ENCODE measurements at regions not wholly inside any gene's neighbourhood (a gene's known extent, or its start where the extent isn't known, plus 50 kb on each side); places are given as distances from the start of the nearest gene placed in this dataset.

DNA sequence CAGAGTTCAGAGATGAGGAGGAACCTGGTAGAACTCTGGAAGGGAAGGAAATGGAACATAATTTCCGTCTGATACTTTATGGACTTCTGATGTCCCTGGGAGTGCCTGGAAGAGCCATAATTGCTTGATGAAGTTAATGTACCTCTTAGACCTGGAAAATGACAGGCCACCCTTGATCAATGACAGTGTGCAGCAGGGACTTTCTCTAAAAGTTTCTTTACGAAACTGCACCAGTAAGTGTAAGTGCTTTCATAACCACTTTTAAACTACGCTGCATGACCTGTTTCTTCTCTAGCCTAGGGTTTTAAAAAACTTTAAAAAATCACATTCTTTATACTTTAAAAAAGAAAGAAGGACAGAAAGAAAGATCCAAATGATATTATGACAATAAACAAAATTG is 164.5 kb downstream of the LPIN1 start:
- CTCF ChIA-PET = no interaction called here
- no peak for TF ChIP-seq CTCF (IDR thresholded peaks at IDR 0.05)
- DNase-seq (no peak), ATAC-seq (no peak)
- POLR2A ChIA-PET = no interaction called here
- Mint-ChIP-seq H3K4me3 (no peak overlapping the region), H3K36me3 (ENCODE audit: low read depth) (no peaks in the 10 kb centered on the region), H3K27ac (no peak overlapping the region), H3K4me1 (ENCODE audit: low read depth) (no peaks in the 10 kb centered on the region), H3K9me3 (peaks cover 7% of the 10 kb centered on the region), H3K27me3 (no peaks in the 10 kb centered on the region)
- intact Hi-C loops (cut with micrococcal nuclease) = no loop called here

DNA sequence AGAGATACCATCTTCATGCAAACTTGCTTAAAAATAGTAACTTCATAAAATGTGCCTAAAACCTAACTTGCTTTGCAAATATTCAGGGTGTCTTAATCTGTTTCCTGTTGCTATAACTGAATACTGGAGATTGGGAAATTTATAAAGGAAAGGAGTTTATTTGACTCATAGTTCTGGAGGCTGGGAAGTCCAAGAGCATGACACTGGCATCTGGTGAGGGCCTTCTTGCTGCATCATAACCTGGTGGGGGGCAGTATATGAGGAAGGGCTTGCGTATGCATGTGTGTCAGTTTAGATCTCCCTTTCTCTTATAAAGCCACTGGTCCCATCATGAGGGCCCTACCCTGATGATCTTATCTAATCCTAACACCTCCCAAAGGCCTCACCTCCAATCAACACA is 166.5 kb downstream of the LPIN1 start:
- H3K36me3 Mint-ChIP-seq (ENCODE audit: low read depth) = no peaks in the 10 kb centered on the region
- H3K4me1 Mint-ChIP-seq (ENCODE audit: low read depth) = no peaks in the 10 kb centered on the region
- no peak for DNase-seq
- ATAC-seq = no peak
- ChIA-PET CTCF (no interaction called here), POLR2A (no interaction called here)
- intact Hi-C loops (cut with micrococcal nuclease) = no loop called here
- no peaks in the 10 kb centered on the region for H3K27me3 Mint-ChIP-seq
- no peak for TF ChIP-seq CTCF (IDR thresholded peaks at IDR 0.05)
- H3K27ac Mint-ChIP-seq = no peak overlapping the region
- peaks cover 7% of the 10 kb centered on the region for H3K9me3 Mint-ChIP-seq
- no peak overlapping the region for H3K4me3 Mint-ChIP-seq

- TF ChIP-seq CTCF (IDR thresholded peaks at IDR 0.05) = no peak
- intact Hi-C loops (cut with micrococcal nuclease) = no loop called here
These were observed 168.0 kb downstream of the LPIN1 start for GRCh38 chr2:11914455-11914854.

GRCh38 chr2:11915650-11916049 is 169.2 kb downstream of the LPIN1 start:
- peaks cover 7% of the 10 kb centered on the region for H3K9me3 Mint-ChIP-seq
- H3K27me3 Mint-ChIP-seq = no peaks in the 10 kb centered on the region
- intact Hi-C loops (cut with micrococcal nuclease) = no loop called here
- TF ChIP-seq CTCF (IDR thresholded peaks at IDR 0.05) = no peak
- H3K4me1 Mint-ChIP-seq (ENCODE audit: low read depth) = no peaks in the 10 kb centered on the region
- DNase-seq = no peak
- CTCF ChIA-PET = no interaction called here
- POLR2A ChIA-PET = no interaction called here
- H3K4me3 Mint-ChIP-seq = no peak overlapping the region
- no peaks in the 10 kb centered on the region for H3K36me3 Mint-ChIP-seq (ENCODE audit: low read depth)
- no peak overlapping the region for H3K27ac Mint-ChIP-seq
- no peak for ATAC-seq

More at GRCh38 chr2:11914455-11914854, 168.0 kb downstream of the LPIN1 start:
- H3K27ac Mint-ChIP-seq = no peak overlapping the region
- H3K27me3 Mint-ChIP-seq = no peaks in the 10 kb centered on the region
- no peaks in the 10 kb centered on the region for H3K4me1 Mint-ChIP-seq (ENCODE audit: low read depth)
- DNase-seq = no peak
- H3K9me3 Mint-ChIP-seq = peaks cover 7% of the 10 kb centered on the region
- no peaks in the 10 kb centered on the region for H3K36me3 Mint-ChIP-seq (ENCODE audit: low read depth)
- H3K4me3 Mint-ChIP-seq = no peak overlapping the region
- ATAC-seq = no peak
- CTCF ChIA-PET = no interaction called here
- POLR2A ChIA-PET = no interaction called here

DNA sequence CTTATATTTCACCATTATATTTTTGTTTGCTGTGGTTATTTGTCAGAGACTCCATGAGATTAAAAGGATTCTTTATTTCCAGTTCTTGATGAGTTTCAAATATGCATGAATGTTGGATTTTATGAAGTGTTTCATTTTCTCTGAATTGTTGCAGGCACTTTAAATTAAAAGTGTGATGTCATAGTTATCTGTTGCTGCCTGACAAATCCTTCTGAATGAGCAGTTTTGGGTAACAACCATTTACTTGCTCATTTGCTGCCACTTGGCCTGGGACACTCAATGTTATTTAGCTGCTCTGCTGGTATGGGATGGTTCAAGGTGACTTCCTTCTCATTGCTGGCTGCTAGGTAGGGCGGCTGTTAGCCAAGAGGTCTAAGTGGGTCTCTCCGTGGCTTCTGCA is 173.5 kb downstream of the LPIN1 start:
- H3K4me1 Mint-ChIP-seq (ENCODE audit: low read depth) = peaks cover 8% of the 10 kb centered on the region
- TF ChIP-seq CTCF (IDR thresholded peaks at IDR 0.05) = no peak
- H3K27ac Mint-ChIP-seq = no peak overlapping the region
- intact Hi-C loops (cut with micrococcal nuclease) = no loop called here
- ATAC-seq = no peak
- H3K27me3 Mint-ChIP-seq = peaks cover 1% of the 10 kb centered on the region
- no peaks in the 10 kb centered on the region for H3K9me3 Mint-ChIP-seq
- no peak overlapping the region for H3K4me3 Mint-ChIP-seq
- POLR2A ChIA-PET = interaction anchor here (0.7 kb wide), 1 partner anchor 1166 kb away, joined by 3 read pairs; no protein-coding TSS in a partner anchor
- no peak for DNase-seq
- CTCF ChIA-PET = no interaction called here
- H3K36me3 Mint-ChIP-seq (ENCODE audit: low read depth) = no peaks in the 10 kb centered on the region

Measured in activated CD8-positive, alpha-beta T cell treated with anti-CD3 and anti-CD28 coated beads for 36 hours (primary cell).